Activated naive CD8-positive, alpha-beta T cell (primary cell): ENCODE measurements at regions not wholly inside any gene's neighbourhood (a gene's known extent, or its start where the extent isn't known, plus 50 kb on each side); places are given as distances from the start of the nearest gene placed in this dataset.
"Not testable (repeated sequence)": the region's sequence is repeated elsewhere in the genome, so short reads cannot be mapped to it uniquely, and the experiment has no call there.

ENCODE experiments used
- H3K27ac Mint-ChIP-seq: one replicate; pipeline ENCODE4 v1.8.0; 2021; ENCODE audit warnings: mixed read lengths
- H3K27me3 Mint-ChIP-seq: one replicate; pipeline ENCODE4 v1.8.0; 2021; ENCODE audit warnings: mixed read lengths
- H3K36me3 Mint-ChIP-seq: one replicate; pipeline ENCODE4 v1.8.0; 2021; ENCODE audit warnings: mixed read lengths
- H3K4me1 Mint-ChIP-seq: one replicate; pipeline ENCODE4 v1.8.0; 2021; ENCODE audit warnings: low read depth, mixed read lengths
- H3K4me3 Mint-ChIP-seq: one replicate; pipeline ENCODE4 v1.8.0; 2021; ENCODE audit warnings: mild to moderate bottlenecking, mixed read lengths
- H3K9me3 Mint-ChIP-seq: one replicate; pipeline ENCODE4 v1.8.0; 2021; ENCODE audit warnings: low read depth, mixed read lengths

DNA sequence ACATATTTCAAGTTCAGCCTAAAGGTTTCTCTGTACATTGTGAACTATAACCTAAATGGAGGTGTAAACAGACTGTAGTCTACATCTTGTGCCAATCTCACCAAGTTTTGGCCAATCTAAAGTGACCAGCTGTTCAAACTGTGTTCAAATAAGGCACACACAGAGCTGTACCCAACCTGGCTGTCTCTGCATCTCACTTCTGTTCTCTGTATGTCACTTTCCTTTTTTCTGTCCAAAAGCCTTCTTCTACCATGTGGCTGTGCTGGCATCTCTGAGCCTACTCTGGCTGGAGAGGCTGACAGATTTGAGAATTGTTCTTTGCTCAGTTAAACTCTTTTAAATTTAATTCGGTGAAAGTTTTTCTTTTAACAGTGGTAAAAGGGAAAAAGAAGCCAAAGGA, 817.9 kb downstream of the SOCS6 start:
- H3K4me3 Mint-ChIP-seq = no peak overlapping the region
- peaks cover 2% of the 10 kb centered on the region for H3K27me3 Mint-ChIP-seq
- H3K4me1 Mint-ChIP-seq = no peaks in the 10 kb centered on the region
- no peaks in the 10 kb centered on the region for H3K9me3 Mint-ChIP-seq
- no peaks in the 10 kb centered on the region for H3K36me3 Mint-ChIP-seq
- H3K27ac Mint-ChIP-seq = no peak overlapping the region

DNA sequence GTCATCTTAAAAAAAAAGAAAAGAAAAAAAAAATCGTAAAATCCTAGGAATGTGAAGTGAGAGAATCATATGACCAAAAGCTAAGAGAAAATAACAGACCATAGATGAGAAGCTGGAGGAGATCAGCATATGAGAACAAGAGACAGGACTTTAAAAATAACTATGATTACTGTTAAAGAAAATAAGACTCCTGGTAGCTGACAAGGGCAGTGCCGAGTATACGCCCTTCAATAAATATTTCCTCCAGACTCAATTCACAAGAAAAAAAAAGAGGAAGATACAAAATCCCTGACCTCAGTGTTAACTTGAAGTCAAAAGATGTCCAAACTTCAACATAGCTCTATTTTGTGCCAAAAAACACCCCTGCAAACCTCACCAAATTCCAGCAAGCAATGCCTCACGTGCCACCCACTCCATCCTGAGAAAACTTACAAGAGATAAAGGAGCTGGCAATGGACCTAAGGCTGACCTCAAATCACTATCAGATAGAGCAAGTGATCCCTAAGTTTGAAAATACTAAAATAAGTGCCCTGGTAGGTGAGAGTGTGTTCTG, 817.2 kb downstream of the SOCS6 start:
- Mint-ChIP-seq H3K9me3 (no peaks in the 10 kb centered on the region), H3K36me3 (no peaks in the 10 kb centered on the region), H3K4me3 (no peak overlapping the region), H3K4me1 (no peaks in the 10 kb centered on the region), H3K27ac (no peak overlapping the region), H3K27me3 (peaks cover 2% of the 10 kb centered on the region)

GRCh38 chr18:71105078-71105819, 816.4 kb downstream of the SOCS6 start:
- Mint-ChIP-seq H3K4me1 (no peaks in the 10 kb centered on the region), H3K9me3 (no peaks in the 10 kb centered on the region), H3K27me3 (peaks cover 2% of the 10 kb centered on the region), H3K27ac (no peak overlapping the region), H3K36me3 (no peaks in the 10 kb centered on the region), H3K4me3 (no peak overlapping the region)

GRCh38 chr18:71079606-71080005, 790.8 kb downstream of the SOCS6 start:
- Mint-ChIP-seq H3K36me3 (no peaks in the 10 kb centered on the region), H3K9me3 (no peaks in the 10 kb centered on the region), H3K27me3 (peaks cover 3% of the 10 kb centered on the region), H3K4me1 (no peaks in the 10 kb centered on the region), H3K27ac (no peak overlapping the region), H3K4me3 (no peak overlapping the region)

- Mint-ChIP-seq H3K4me3 (no peak overlapping the region), H3K9me3 (no peaks in the 10 kb centered on the region), H3K27ac (no peak overlapping the region), H3K4me1 (no peaks in the 10 kb centered on the region), H3K36me3 (no peaks in the 10 kb centered on the region), H3K27me3 (peaks cover 3% of the 10 kb centered on the region)
Observed at GRCh38 chr18:71077451-71077850, 788.6 kb downstream of the SOCS6 start.

DNA sequence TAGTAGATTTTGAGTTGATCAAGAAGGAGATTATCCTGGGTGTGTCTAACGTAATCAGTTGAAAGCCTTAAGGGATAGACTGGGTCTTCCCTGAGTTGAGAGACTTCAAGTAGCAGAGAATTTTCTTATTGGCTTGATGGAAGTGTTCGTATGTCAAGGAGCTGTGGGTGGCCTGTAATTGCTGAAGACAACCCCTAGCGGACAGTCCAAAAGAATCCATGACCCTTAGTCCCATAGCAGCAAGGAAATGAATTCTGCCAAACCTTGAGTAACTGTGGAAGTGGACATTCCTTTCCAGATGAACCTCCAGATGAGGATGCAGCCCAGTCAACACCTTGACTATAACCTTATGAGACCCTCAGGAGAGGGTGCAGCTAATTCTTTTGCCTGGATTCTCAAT, 786.3 kb downstream of the SOCS6 start:
- no peaks in the 10 kb centered on the region for H3K4me1 Mint-ChIP-seq
- peaks cover 3% of the 10 kb centered on the region for H3K27me3 Mint-ChIP-seq
- no peak overlapping the region for H3K4me3 Mint-ChIP-seq
- no peaks in the 10 kb centered on the region for H3K36me3 Mint-ChIP-seq
- no peaks in the 10 kb centered on the region for H3K9me3 Mint-ChIP-seq
- no peak overlapping the region for H3K27ac Mint-ChIP-seq

DNA sequence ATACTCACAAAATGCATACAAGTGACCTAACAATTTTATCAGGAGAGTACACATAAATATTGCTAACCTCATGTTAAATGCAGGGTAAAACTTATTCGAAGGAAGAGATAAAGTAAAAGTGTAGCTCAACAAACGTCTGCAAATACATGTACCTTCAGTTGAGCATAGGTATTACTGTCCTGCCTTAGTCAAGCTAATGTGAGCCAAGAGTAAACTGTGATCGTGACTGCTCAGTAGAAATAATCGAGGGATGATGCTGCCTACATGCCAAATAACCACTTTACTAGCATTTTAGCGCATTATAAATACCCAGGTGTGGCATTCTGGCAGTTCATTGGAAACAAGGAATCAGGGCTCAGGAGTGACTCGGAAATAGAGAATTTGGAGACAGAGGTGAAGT, 779.5 kb downstream of the SOCS6 start:
- no peaks in the 10 kb centered on the region for H3K36me3 Mint-ChIP-seq

GRCh38 chr18:71049893-71050292, 761.0 kb downstream of the SOCS6 start:
- no peak overlapping the region for H3K27ac Mint-ChIP-seq
- no peaks in the 10 kb centered on the region for H3K4me1 Mint-ChIP-seq
- H3K36me3 Mint-ChIP-seq = no peaks in the 10 kb centered on the region
- H3K9me3 Mint-ChIP-seq = no peaks in the 10 kb centered on the region
- H3K27me3 Mint-ChIP-seq = no peaks in the 10 kb centered on the region
- H3K4me3 Mint-ChIP-seq = no peak overlapping the region

More for the DNA sequence above, 779.5 kb downstream of the SOCS6 start:
- Mint-ChIP-seq H3K9me3 (no peaks in the 10 kb centered on the region), H3K27ac (no peak overlapping the region), H3K4me3 (no peak overlapping the region), H3K27me3 (peaks cover 2% of the 10 kb centered on the region), H3K4me1 (no peaks in the 10 kb centered on the region)

DNA sequence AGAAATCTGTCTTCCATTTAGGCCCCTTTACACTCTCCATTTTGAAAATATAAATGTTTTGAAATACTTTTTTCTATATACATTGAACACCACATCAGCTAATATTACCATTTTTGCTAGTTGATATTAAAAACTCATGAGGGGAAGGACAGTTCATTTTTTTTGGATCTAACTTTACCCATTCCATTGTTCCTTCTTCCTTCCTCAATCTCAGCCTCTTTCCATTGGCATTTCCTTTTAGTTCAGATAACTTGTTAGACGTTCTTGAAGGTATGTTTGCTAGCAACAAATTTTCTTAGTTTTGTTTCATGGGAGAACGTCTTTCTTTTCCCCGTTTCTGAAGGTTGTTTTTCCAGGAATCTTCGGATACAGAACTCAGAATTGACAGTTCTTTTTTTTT, 759.0 kb downstream of the SOCS6 start:
- no peaks in the 10 kb centered on the region for H3K27me3 Mint-ChIP-seq
- H3K9me3 Mint-ChIP-seq = no peaks in the 10 kb centered on the region
- H3K27ac Mint-ChIP-seq = no peak overlapping the region
- no peak overlapping the region for H3K4me3 Mint-ChIP-seq
- H3K4me1 Mint-ChIP-seq = no peaks in the 10 kb centered on the region
- H3K36me3 Mint-ChIP-seq = no peaks in the 10 kb centered on the region

GRCh38 chr18:71045331-71046065, 756.7 kb downstream of the SOCS6 start:
- no peaks in the 10 kb centered on the region for H3K36me3 Mint-ChIP-seq
- no peaks in the 10 kb centered on the region for H3K9me3 Mint-ChIP-seq
- H3K27me3 Mint-ChIP-seq = no peaks in the 10 kb centered on the region
- no peaks in the 10 kb centered on the region for H3K4me1 Mint-ChIP-seq
- no peak overlapping the region for H3K27ac Mint-ChIP-seq
- H3K4me3 Mint-ChIP-seq = no peak overlapping the region

DNA sequence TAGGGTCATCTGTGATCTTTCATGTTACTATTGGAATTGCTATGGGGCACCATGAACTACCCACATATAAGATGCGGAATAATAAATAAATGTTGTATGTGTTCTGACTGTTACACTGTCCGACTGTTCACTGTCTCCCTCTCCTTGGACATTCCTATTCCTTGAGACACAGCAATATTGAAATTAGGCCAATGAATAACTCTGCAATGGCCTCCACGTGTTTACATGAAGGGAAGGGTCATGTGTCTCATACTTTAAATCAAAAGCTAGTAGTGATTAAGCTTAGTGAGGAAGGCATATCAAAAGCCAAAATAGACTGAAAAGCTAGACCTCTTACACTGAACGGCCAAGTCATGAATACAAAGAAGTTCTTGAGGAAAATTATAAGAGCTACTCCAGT, 751.3 kb downstream of the SOCS6 start:
- H3K36me3 Mint-ChIP-seq = no peaks in the 10 kb centered on the region
- no peaks in the 10 kb centered on the region for H3K9me3 Mint-ChIP-seq
- H3K27me3 Mint-ChIP-seq = no peaks in the 10 kb centered on the region
- H3K27ac Mint-ChIP-seq = no peak overlapping the region
- no peak overlapping the region for H3K4me3 Mint-ChIP-seq
- H3K4me1 Mint-ChIP-seq = no peaks in the 10 kb centered on the region

- no peaks in the 10 kb centered on the region for H3K4me1 Mint-ChIP-seq
- no peaks in the 10 kb centered on the region for H3K27me3 Mint-ChIP-seq
- H3K27ac Mint-ChIP-seq = no peak overlapping the region
- H3K9me3 Mint-ChIP-seq = no peaks in the 10 kb centered on the region
- H3K36me3 Mint-ChIP-seq = no peaks in the 10 kb centered on the region
- H3K4me3 Mint-ChIP-seq = no peak overlapping the region
Observed at GRCh38 chr18:71038196-71038595, 749.4 kb downstream of the SOCS6 start.

DNA sequence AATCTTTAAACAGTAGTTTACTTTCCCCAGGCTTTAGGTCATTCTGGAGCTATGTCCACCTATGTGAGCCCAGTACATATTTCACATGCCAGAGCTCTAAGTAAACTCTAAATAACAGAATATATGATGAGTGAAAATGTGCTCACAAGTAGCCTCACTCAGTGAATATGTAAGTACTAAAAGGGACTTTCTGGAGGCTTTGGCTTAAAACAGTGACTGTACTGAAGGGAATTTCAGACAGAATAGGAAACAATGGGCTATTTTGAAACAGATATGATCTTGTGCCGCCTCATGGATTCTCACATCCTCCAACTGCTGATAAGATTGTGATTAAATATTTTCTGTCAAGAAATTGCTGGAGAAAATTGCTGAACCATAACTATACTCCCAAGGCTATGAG, 747.9 kb downstream of the SOCS6 start:
- no peaks in the 10 kb centered on the region for H3K4me1 Mint-ChIP-seq
- H3K27ac Mint-ChIP-seq = no peak overlapping the region
- H3K27me3 Mint-ChIP-seq = no peaks in the 10 kb centered on the region

DNA sequence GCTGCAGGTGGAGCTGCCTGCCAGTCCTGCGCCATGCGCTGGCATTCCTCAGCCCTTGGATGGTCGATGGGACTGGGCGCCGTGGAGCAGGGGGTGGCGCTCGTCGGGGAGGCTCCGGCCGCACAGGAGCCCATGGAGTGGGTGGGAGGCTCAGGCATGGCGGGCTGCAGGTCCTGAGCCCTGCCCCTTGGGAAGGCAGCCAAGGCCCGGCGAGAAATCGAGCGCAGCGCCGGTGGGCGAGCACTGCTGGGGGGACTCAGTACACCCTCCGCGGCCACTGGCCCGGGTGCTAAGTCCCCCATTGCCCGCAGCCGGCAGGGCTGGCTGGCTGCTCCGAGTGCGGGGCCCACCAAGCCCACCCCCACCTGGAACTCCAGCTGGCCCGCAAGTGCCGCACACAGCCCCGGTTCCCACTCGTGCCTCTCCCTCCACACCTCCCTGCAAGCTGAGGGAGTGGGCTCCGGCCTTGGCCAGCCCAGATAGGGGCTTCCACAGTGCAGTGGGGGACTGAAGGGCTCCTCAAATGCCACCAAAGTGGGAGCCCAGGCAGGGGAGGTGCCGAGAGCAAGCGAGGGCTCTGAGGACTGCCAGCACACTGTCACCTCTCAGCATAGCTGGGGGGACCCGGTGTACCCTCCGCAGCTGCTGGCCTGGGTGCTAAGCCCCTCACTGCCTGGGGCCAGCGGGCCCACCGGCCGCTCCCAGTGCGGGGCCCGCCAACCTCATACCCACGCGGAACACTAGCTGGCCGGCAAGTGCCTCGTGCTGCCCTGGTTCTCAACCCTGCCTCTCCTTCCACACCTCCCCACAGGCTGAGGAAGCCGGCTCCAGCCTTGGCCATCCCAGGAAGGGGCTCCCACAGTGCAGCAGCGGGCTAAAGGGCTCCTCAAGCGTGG, 742.7 kb downstream of the SOCS6 start:
- not testable (repeated sequence) for H3K4me1 Mint-ChIP-seq, H3K27ac Mint-ChIP-seq, H3K36me3 Mint-ChIP-seq, H3K9me3 Mint-ChIP-seq, H3K27me3 Mint-ChIP-seq, H3K4me3 Mint-ChIP-seq

More for the DNA sequence above, 747.9 kb downstream of the SOCS6 start:
- H3K9me3 Mint-ChIP-seq = no peaks in the 10 kb centered on the region
- H3K36me3 Mint-ChIP-seq = no peaks in the 10 kb centered on the region
- no peak overlapping the region for H3K4me3 Mint-ChIP-seq

GRCh38 chr18:71030085-71030484, 741.2 kb downstream of the SOCS6 start:
- not testable (repeated sequence) for H3K9me3 Mint-ChIP-seq, H3K4me3 Mint-ChIP-seq, H3K4me1 Mint-ChIP-seq, H3K27ac Mint-ChIP-seq, H3K27me3 Mint-ChIP-seq, H3K36me3 Mint-ChIP-seq
